ENCODE measurements at regions not wholly inside any gene's neighbourhood (a gene's known extent, or its start where the extent isn't known, plus 50 kb on each side); places are given as distances from the start of the nearest gene placed in this dataset.

GRCh38 chr2:174020026-174020425 is 54.9 kb upstream of the SP3 start:
- peaks cover 9% of the 10 kb centered on the region for H3K4me1 Mint-ChIP-seq
- 97% methylated on average over 3 of the region's 5 CpGs for WGBS (ENCODE audit: insufficient coverage)
- peaks cover 3 to 6% of the 10 kb centered on the region in 2 donors for H3K4me1 ChIP-seq (ENCODE audit: control insufficient read depth in 2 of 2, insufficient read depth in 2 of 2, low read length in 2 of 2)

GRCh38 chr2:174016447-174016846 is 51.3 kb upstream of the SP3 start:
- Histone ChIP-seq H3K79me2 (ENCODE audit: control insufficient read depth, insufficient read depth, low read length) (no peaks in the 10 kb centered on the region), H3K4me3 (ENCODE audit: control extremely low read depth in 1 of 5, extremely low read depth in 1 of 5, insufficient read depth in 1 of 5, low read depth in 2 of 5, low read length in 4 of 5) (no peak overlapping the region), H3K9ac (ENCODE audit: low read length) (no peak overlapping the region), H3K36me3 (replicated peaks in 1 of 2; ENCODE audit: control extremely low read depth in 1 of 2, control insufficient read depth in 1 of 2, extremely low read depth in 1 of 2, insufficient read depth in 2 of 2, low read length in 1 of 2) (no peaks in the 10 kb centered on the region), H3K27me3 (replicated peaks in 1 of 4; ENCODE audit: control extremely low read depth in 1 of 4, control insufficient read depth in 3 of 4, insufficient read depth in 4 of 4, low read length in 3 of 4) (peaks cover 0 to 2% (median 0%) of the 10 kb centered on the region in 4 experiments), H3K9me3 (ENCODE audit: control extremely low read depth in 1 of 3, control insufficient read depth in 2 of 3, insufficient read depth in 1 of 3, low read length in 2 of 3) (peaks cover 0 to 7% (median 0%) of the 10 kb centered on the region in 3 donors), H3K4me1 (ENCODE audit: control insufficient read depth in 2 of 2, insufficient read depth in 2 of 2, low read length in 2 of 2) (peaks cover 7 to 20% of the 10 kb centered on the region in 2 donors), H3K27ac (ENCODE audit: low read length in 2 of 2) (no peak overlapping the region), H2AFZ (ENCODE audit: insufficient read depth, low read depth, low read length, poor library complexity, severe bottlenecking) (no peak overlapping the region), H4K20me1 (ENCODE audit: control insufficient read depth, insufficient read depth, low read length, poor library complexity, severe bottlenecking) (no peaks in the 10 kb centered on the region), H3K4me2 (replicated peaks; ENCODE audit: low read depth, low read length, poor library complexity, severe bottlenecking) (no peak overlapping the region)
- TF ChIP-seq EZH2 (IDR thresholded peaks at IDR 0.05; ENCODE audit: borderline replicate concordance, insufficient read depth, low read depth, low read length, poor library complexity, severe bottlenecking) (no peak), CTCF (IDR thresholded peaks at IDR 0.05) (no peak)
- CTCF ChIA-PET = no interaction called here
- POLR2A ChIA-PET = no interaction called here
- H3K27me3 Mint-ChIP-seq = no peaks in the 10 kb centered on the region
- intact Hi-C loops (cut with micrococcal nuclease) = no loop called here
- peaks cover 22% of the 10 kb centered on the region for H3K4me1 Mint-ChIP-seq
- 96% methylated on average over 2 of the region's 3 CpGs for WGBS (ENCODE audit: insufficient coverage)
- H3K27ac Mint-ChIP-seq = no peak overlapping the region
- no peak overlapping the region for H3K4me3 Mint-ChIP-seq
- DNase-seq = no peak
- no peaks in the 10 kb centered on the region for H3K9me3 Mint-ChIP-seq (ENCODE audit: insufficient read depth)
- no peak for ATAC-seq (ENCODE audit: low read depth)

More at GRCh38 chr2:174020026-174020425, 54.9 kb upstream of the SP3 start:
- Histone ChIP-seq H3K27ac (ENCODE audit: low read length in 2 of 2) (no peak overlapping the region), H4K20me1 (ENCODE audit: control insufficient read depth, insufficient read depth, low read length, poor library complexity, severe bottlenecking) (no peaks in the 10 kb centered on the region), H3K9ac (ENCODE audit: low read length) (no peak overlapping the region), H3K79me2 (ENCODE audit: control insufficient read depth, insufficient read depth, low read length) (no peaks in the 10 kb centered on the region), H3K36me3 (replicated peaks in 1 of 2; ENCODE audit: control extremely low read depth in 1 of 2, control insufficient read depth in 1 of 2, extremely low read depth in 1 of 2, insufficient read depth in 2 of 2, low read length in 1 of 2) (no peaks in the 10 kb centered on the region), H3K27me3 (replicated peaks in 1 of 4; ENCODE audit: control extremely low read depth in 1 of 4, control insufficient read depth in 3 of 4, insufficient read depth in 4 of 4, low read length in 3 of 4) (no peaks in the 10 kb centered on the region), H2AFZ (ENCODE audit: insufficient read depth, low read depth, low read length, poor library complexity, severe bottlenecking) (no peak overlapping the region), H3K9me3 (ENCODE audit: control extremely low read depth in 1 of 3, control insufficient read depth in 2 of 3, insufficient read depth in 1 of 3, low read length in 2 of 3) (no peaks in the 10 kb centered on the region), H3K4me3 (ENCODE audit: control extremely low read depth in 1 of 5, extremely low read depth in 1 of 5, insufficient read depth in 1 of 5, low read depth in 2 of 5, low read length in 4 of 5) (no peak overlapping the region), H3K4me2 (replicated peaks; ENCODE audit: low read depth, low read length, poor library complexity, severe bottlenecking) (no peak overlapping the region)
- DNase-seq (no peak), ATAC-seq (ENCODE audit: low read depth) (no peak)
- no peak overlapping the region for H3K27ac Mint-ChIP-seq
- ChIA-PET CTCF (no interaction called here), POLR2A (no interaction called here)
- no peak overlapping the region for H3K4me3 Mint-ChIP-seq
- no peaks in the 10 kb centered on the region for H3K9me3 Mint-ChIP-seq (ENCODE audit: insufficient read depth)
- intact Hi-C loops (cut with micrococcal nuclease) = no loop called here
- TF ChIP-seq CTCF (IDR thresholded peaks at IDR 0.05) = no peak
- no peak for TF ChIP-seq EZH2 (IDR thresholded peaks at IDR 0.05; ENCODE audit: borderline replicate concordance, insufficient read depth, low read depth, low read length, poor library complexity, severe bottlenecking)
- H3K27me3 Mint-ChIP-seq = no peaks in the 10 kb centered on the region

All from B cell (primary cell).